GM18505 (cell line): ENCODE measurements at regions not wholly inside any gene's neighbourhood (a gene's known extent, or its start where the extent isn't known, plus 50 kb on each side); places are given as distances from the start of the nearest gene placed in this dataset.
"Not testable (repeated sequence)": the region's sequence is repeated elsewhere in the genome, so short reads cannot be mapped to it uniquely, and the experiment has no call there.

ENCODE experiments used
- ATAC-seq: cut with Tn5 transposase; IDR thresholded peaks from one replicate; pipeline ENCODE4 v1.9.1; 2021; ENCODE audit not compliant: unreplicated experiment
- POLR2A ChIP-seq: IDR thresholded peaks from 4 replicates; pipeline ENCODE4 v1.6.1; 2011; ENCODE audit warnings: borderline replicate concordance; ENCODE audit not compliant: insufficient read depth, insufficient read length; ENCODE audit errors: extremely low read depth

DNA sequence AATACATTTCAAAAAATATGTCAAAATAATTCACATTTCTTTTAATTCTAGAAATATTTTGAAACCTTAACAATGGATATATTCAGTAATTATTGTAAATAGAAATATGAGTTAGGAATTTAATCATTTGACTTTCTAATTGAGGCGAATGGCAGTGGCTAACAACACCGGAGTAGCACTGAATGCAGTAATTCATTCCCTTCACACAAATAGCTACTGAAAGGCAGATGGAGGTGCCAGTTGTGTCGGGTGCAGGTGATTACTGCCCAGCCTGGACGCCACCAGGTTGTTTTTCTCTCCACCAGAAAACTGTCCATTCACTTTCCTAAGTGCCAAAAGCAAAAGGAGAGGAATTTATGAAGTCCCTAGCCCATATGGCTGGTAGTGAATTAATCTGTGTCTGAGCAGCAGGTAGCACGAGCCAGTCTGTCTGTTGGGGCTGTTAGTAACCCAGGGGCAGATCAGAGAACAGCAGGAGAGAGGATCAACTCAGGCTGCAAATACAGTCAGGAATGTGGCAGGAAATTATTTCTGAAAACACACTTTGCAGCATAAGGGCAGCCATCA is 79.3 kb upstream of the GMNC start:
- no peak for ATAC-seq

DNA sequence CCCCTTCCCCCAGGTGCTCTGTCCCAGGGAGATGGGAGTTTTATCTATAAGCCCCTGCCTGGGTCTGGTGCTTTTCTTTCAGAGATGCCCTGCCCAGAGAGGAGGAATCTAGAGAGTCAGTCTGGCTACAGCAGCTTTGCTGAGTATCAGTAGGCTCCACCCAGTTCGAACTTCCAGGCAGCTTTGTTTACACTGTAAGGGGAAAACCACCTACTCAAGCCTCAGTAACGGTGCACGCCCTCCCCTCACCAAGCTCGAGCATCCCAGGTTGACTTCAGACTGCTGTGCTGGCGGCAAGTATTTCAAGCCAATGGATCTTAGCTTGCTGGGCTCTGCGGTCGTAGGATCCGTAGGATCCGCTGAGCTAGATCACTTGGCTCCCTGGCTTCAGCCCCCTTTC is 72.1 kb upstream of the GMNC start:
- ATAC-seq, result not testable (repeated sequence)

More for the DNA sequence above, 79.3 kb upstream of the GMNC start:
- TF ChIP-seq POLR2A, result no peak

DNA sequence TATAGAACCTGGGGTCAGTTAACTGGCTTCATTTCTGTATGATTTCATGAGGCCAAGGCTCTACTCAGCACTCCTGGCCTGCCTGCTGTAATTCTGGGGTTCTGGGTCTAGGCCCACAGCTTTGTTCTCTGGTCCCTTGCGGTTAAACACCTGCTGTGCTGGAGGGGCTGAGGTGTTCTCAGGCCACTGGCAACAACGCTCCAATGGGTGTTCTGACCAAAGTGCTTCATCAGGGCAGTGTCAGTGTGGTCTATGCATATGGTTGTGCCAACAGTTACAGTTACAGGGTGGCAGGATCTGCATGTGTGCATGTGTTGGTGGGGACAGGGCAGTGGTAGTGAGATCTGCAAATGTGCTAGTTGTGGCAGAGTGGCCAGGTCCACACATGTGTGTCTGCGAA is 64.1 kb upstream of the GMNC start:
- no peak for ATAC-seq
- no peak for TF ChIP-seq POLR2A

DNA sequence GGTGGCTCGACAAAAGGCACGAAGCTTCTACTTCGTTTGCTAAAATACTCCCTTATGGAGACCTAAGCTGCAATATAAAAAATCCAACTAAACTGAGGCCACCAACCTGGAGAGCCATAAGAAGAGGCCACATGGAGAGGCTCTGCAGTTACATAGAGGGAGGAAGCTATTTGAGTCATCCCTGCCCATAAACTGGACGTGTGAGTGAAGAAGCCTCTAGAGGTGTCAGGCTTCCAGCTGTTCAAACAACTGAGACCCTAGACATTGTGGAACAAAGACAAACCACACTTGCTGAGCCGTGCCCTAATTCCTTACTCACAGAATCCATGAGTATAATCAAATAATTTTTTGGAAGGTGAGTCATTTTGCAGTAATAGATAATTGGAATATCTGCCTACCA is 50.2 kb upstream of the GMNC start:
- TF ChIP-seq POLR2A, result no peak
- no peak for ATAC-seq
